Stimulated activated CD8-positive, alpha-beta memory T cell treated with anti-CD3 and anti-CD28 coated beads, Interleukin-4, amount 100 ng/mL, for 24 hours (primary cell): ENCODE measurements at regions not wholly inside any gene's neighbourhood (a gene's known extent, or its start where the extent isn't known, plus 50 kb on each side); places are given as distances from the start of the nearest gene placed in this dataset.

Experiments used
- DNase-seq: peaks from one replicate; pipeline ENCODE4 v3.0.0-alpha.2; 2020; ENCODE audit warnings: low read depth

- DNase-seq = peak; percentile 31
Measured at GRCh38 chr2:8575038-8575833, 106.6 kb upstream of the ID2 start.

- DNase-seq = no peak
Measured at GRCh38 chr2:8575834-8576423, 105.9 kb upstream of the ID2 start.

- DNase-seq = peak; percentile 31
Measured at GRCh38 chr2:8576525-8577167, 105.2 kb upstream of the ID2 start.

- no peak for DNase-seq
Measured at GRCh38 chr2:8577573-8577972, 104.3 kb upstream of the ID2 start.

GRCh38 chr2:8578335-8579244 lies 103.3 kb upstream of the ID2 start:
- no peak for DNase-seq

- no peak for DNase-seq
Measured at GRCh38 chr2:8579485-8580085, 102.3 kb upstream of the ID2 start.

GRCh38 chr2:8580316-8581233 lies 101.3 kb upstream of the ID2 start:
- DNase-seq = no peak

- DNase-seq = no peak
Measured at GRCh38 chr2:8581234-8581561, 100.7 kb upstream of the ID2 start.

- no peak for DNase-seq
Measured at GRCh38 chr2:8581601-8582041, 100.2 kb upstream of the ID2 start.

GRCh38 chr2:8582191-8582590 lies 99.7 kb upstream of the ID2 start:
- no peak for DNase-seq

- DNase-seq = no peak
Measured at GRCh38 chr2:8582651-8583399, 99.0 kb upstream of the ID2 start.

GRCh38 chr2:8583400-8584173 lies 98.3 kb upstream of the ID2 start:
- DNase-seq = peak; percentile 87

GRCh38 chr2:8584174-8585066 lies 97.4 kb upstream of the ID2 start:
- DNase-seq = no peak

GRCh38 chr2:8586457-8587051 lies 95.3 kb upstream of the ID2 start:
- no peak for DNase-seq

- no peak for DNase-seq
Measured at GRCh38 chr2:8587251-8587791, 94.5 kb upstream of the ID2 start.

GRCh38 chr2:8587920-8588830 lies 93.7 kb upstream of the ID2 start:
- DNase-seq = no peak

- DNase-seq = no peak
Measured at GRCh38 chr2:8588831-8589191, 93.0 kb upstream of the ID2 start.
